Occipital lobe (tissue), 2 donors: ENCODE measurements at regions not wholly inside any gene's neighbourhood (a gene's known extent, or its start where the extent isn't known, plus 50 kb on each side); places are given as distances from the start of the nearest gene placed in this dataset. TPM values are rescaled to one million over a fixed set of nuclear protein-coding genes. Genes with fewer than 3 reads are reported as not detected.

Source experiments
- DNase-seq: peaks from one replicate; lab custom pipeline; 2025; lab: John Stamatoyannopoulos, UW
- small RNA-seq: library from RNA; depleted of rRNA; stranded (forward); fragments of <200 nt; gene quantifications from one replicate; pipeline ENCODE3, GENCODE V24; 2014

DNA sequence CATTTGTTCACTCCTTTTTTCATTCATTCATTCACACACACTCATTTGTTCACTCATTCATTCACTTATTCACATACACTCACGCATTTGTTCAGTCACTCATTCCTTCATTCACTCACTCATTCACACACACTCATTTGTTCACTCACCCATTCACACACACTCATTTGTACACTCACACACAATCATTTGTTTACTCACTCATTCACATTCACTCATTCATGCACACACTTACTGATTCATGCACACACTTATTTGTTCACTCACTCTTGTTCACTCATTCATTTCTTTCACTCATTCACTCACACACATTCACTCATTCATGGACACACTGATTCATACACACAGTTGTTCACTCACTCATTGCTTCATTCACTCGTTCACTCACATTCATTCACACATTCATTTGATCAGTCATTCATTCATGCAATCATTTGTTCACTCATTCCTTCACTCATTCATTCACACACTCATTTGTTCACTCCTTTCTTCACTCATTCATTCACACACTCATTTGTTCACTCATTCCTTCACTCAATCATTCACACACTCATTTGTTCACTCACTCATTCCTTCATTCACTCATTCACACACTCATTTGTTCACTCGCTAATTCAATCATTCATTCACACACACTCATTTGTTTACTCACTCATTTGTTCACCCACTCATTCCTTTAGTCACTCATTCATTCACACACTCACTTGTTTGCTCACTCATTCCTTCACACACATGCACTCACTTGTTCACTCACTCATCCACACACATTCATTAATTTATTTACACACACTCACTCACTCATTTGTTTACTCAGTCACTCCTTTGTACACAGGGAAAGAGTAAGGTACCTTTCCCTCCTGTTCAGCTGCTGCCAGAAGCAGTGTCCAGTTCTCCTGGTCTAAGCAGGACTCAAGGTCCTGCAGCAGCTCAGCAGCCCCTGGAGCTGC, 50.7 kb upstream of the BHLHE23 start:
- DNase-seq = no peak

DNA sequence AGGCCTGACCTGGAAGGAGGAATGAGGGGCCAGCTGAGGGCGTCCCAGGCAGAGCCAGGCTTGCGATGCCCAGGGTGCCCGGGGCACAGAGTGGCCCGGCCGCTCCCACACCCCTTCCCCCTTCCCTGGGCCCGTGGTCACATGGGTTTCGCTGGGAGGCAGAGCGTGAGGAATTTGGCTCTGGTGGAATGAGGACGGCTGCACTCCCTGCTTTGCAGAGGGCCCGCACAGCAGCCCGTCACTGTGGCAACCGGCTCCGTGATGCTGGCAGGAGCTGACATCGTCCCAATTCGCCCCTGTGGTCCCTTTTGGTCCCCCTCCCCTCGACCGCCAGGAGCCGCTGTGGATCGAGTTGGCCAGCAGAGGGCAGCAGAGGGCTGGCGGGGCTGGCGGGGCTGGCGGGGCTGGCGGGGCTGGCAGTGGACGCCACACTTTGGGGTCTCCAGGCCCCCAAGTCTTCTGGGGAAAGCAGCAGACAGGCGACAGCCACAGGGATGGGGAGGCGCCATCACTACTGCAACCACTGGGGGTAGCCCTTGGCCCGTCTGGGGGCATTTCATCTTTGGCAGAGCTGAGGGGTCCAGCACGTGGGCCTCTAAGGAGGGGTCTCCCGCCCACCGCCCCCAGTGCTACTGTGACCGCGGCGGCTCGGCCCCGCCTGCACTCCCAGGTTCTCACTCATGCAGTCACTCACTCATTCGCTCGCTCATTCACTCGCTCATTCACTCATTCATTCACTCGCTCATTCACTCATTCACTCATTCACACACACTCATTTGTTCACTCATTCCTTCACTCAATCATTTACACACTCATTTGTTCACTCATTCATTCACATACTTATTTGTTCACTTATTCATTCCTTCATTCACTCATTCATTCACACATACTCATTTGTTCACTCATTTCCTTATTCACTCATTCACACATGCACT, 49.7 kb upstream of the BHLHE23 start:
- no peak for DNase-seq

Small RNAs in the stretch of these regions (small RNA-seq; reads per million reads assigned to genes)
- not detected for gene RF00635
